ENCODE measurements at regions not wholly inside any gene's neighbourhood (a gene's known extent, or its start where the extent isn't known, plus 50 kb on each side); places are given as distances from the start of the nearest gene placed in this dataset.
"Not testable (repeated sequence)": the region's sequence is repeated elsewhere in the genome, so short reads cannot be mapped to it uniquely, and the experiment has no call there.

GRCh38 chr4:103496800-103497199 is 223.0 kb downstream of the TACR3 start:
- Histone ChIP-seq H3K9me3 (ENCODE audit: control insufficient read depth in 4 of 4, low read length in 3 of 4) (peaks cover 0 to 2% (median 0%) of the 10 kb centered on the region in 4 donors), H3K27me3 (ENCODE audit: control insufficient read depth in 4 of 4, insufficient read depth in 4 of 4, low read length in 3 of 4) (no peaks in the 10 kb centered on the region), H3K4me3 (ENCODE audit: low read depth in 1 of 3, low read length in 3 of 3) (no peak overlapping the region), H3K4me1 (ENCODE audit: control insufficient read depth in 4 of 4, insufficient read depth in 4 of 4, low read length in 3 of 4) (no peaks in the 10 kb centered on the region), H3K36me3 (ENCODE audit: control insufficient read depth in 4 of 4, insufficient read depth in 3 of 4, low read depth in 1 of 4, low read length in 3 of 4) (no peaks in the 10 kb centered on the region), H3K9ac (ENCODE audit: low read depth in 1 of 2, low read length in 2 of 2) (no peak overlapping the region), H3K27ac (ENCODE audit: low read depth in 1 of 2, low read length in 2 of 2) (no peak overlapping the region)
- no peak for TF ChIP-seq RXRA (IDR thresholded peaks at IDR 0.05)
- WGBS, result 94% methylated on average over 5 of the region's 5 CpGs
- no peak for DNase-seq (ENCODE audit: low spot score)

GRCh38 chr4:103493450-103494159 is 226.2 kb downstream of the TACR3 start:
- Histone ChIP-seq H3K27ac (ENCODE audit: low read depth in 1 of 2, low read length in 2 of 2) (no peak overlapping the region), H3K9me3 (ENCODE audit: control insufficient read depth in 4 of 4, low read length in 3 of 4) (no peaks in the 10 kb centered on the region), H3K27me3 (ENCODE audit: control insufficient read depth in 4 of 4, insufficient read depth in 4 of 4, low read length in 3 of 4) (no peaks in the 10 kb centered on the region), H3K4me1 (ENCODE audit: control insufficient read depth in 4 of 4, insufficient read depth in 4 of 4, low read length in 3 of 4) (no peaks in the 10 kb centered on the region), H3K36me3 (ENCODE audit: control insufficient read depth in 4 of 4, insufficient read depth in 3 of 4, low read depth in 1 of 4, low read length in 3 of 4) (no peaks in the 10 kb centered on the region), H3K9ac (ENCODE audit: low read depth in 1 of 2, low read length in 2 of 2) (no peak overlapping the region), H3K4me3 (ENCODE audit: low read depth in 1 of 3, low read length in 3 of 3) (no peak overlapping the region)
- DNase-seq (ENCODE audit: low spot score), result no peak
- TF ChIP-seq FOXA1 (IDR thresholded peaks at IDR 0.05) (no peak), FOXA2 (IDR thresholded peaks at IDR 0.05) (no peak), SP1 (IDR thresholded peaks at IDR 0.05) (no peak)
- WGBS, result 84% methylated on average over 4 of the region's 4 CpGs

GRCh38 chr4:103485296-103485695 is 234.5 kb downstream of the TACR3 start:
- not testable (repeated sequence) for DNase-seq (ENCODE audit: low spot score); H3K9ac ChIP-seq (ENCODE audit: low read depth in 1 of 2, low read length in 2 of 2); H3K27ac ChIP-seq (ENCODE audit: low read depth in 1 of 2, low read length in 2 of 2); H3K4me1 ChIP-seq (ENCODE audit: control insufficient read depth in 4 of 4, insufficient read depth in 4 of 4, low read length in 3 of 4); H3K36me3 ChIP-seq (ENCODE audit: control insufficient read depth in 4 of 4, insufficient read depth in 3 of 4, low read depth in 1 of 4, low read length in 3 of 4); H3K9me3 ChIP-seq (ENCODE audit: control insufficient read depth in 4 of 4, low read length in 3 of 4); H3K4me3 ChIP-seq (ENCODE audit: low read depth in 1 of 3, low read length in 3 of 3); H3K27me3 ChIP-seq (ENCODE audit: control insufficient read depth in 4 of 4, insufficient read depth in 4 of 4, low read length in 3 of 4)
- WGBS, result 77% methylated on average over 4 of the region's 4 CpGs

- no peaks in the 10 kb centered on the region for H3K9me3 ChIP-seq (ENCODE audit: control insufficient read depth in 4 of 4, low read length in 3 of 4)
- H3K36me3 ChIP-seq (ENCODE audit: control insufficient read depth in 4 of 4, insufficient read depth in 3 of 4, low read depth in 1 of 4, low read length in 3 of 4), result no peaks in the 10 kb centered on the region
- no peak for DNase-seq (ENCODE audit: low spot score)
- no peaks in the 10 kb centered on the region for H3K27me3 ChIP-seq (ENCODE audit: control insufficient read depth in 4 of 4, insufficient read depth in 4 of 4, low read length in 3 of 4)
- WGBS, result 80% methylated on average over 3 of the region's 3 CpGs
- no peak overlapping the region for H3K27ac ChIP-seq (ENCODE audit: low read depth in 1 of 2, low read length in 2 of 2)
- H3K4me1 ChIP-seq (ENCODE audit: control insufficient read depth in 4 of 4, insufficient read depth in 4 of 4, low read length in 3 of 4), result no peaks in the 10 kb centered on the region
- H3K9ac ChIP-seq (ENCODE audit: low read depth in 1 of 2, low read length in 2 of 2), result no peak overlapping the region
- H3K4me3 ChIP-seq (ENCODE audit: low read depth in 1 of 3, low read length in 3 of 3), result no peak overlapping the region
- TF ChIP-seq HNF4A (conservative IDR thresholded peaks at IDR 0.05) (no peak), MAX (IDR thresholded peaks at IDR 0.05) (no peak), RXRA (IDR thresholded peaks at IDR 0.05) (no peak), JUND (IDR thresholded peaks at IDR 0.05) (no peak), RAD21 (IDR thresholded peaks at IDR 0.05) (no peak), FOXA1 (IDR thresholded peaks at IDR 0.05) (no peak), REST (IDR thresholded peaks at IDR 0.05) (no peak), ZBTB33 (IDR thresholded peaks at IDR 0.05) (no peak), YY1 (IDR thresholded peaks at IDR 0.05) (no peak), SP1 (IDR thresholded peaks at IDR 0.05) (no peak), HNF4G (IDR thresholded peaks at IDR 0.05) (no peak), TAF1 (conservative IDR thresholded peaks at IDR 0.05) (no peak), CTCF (IDR thresholded peaks at IDR 0.05; ENCODE audit: low read depth, low read length, missing input control) (no peak), NR2F2 (IDR thresholded peaks at IDR 0.05) (no peak), GABPA (IDR thresholded peaks at IDR 0.05 in 1 of 2, conservative IDR thresholded peaks at IDR 0.05 in 1 of 2) (no peak), EGR1 (IDR thresholded peaks at IDR 0.05; ENCODE audit: low read depth in 2 of 2) (no peak), FOXA2 (IDR thresholded peaks at IDR 0.05) (no peak)
Observed at GRCh38 chr4:103484521-103484920, 235.3 kb downstream of the TACR3 start.

All from liver (tissue), 8 donors.